ENCODE measurements at regions not wholly inside any gene's neighbourhood (a gene's known extent, or its start where the extent isn't known, plus 50 kb on each side); places are given as distances from the start of the nearest gene placed in this dataset.

GRCh38 chr9:92184041-92184564 lies 68.9 kb upstream of the SPTLC1 start:
- intact Hi-C loops (cut with micrococcal nuclease; ENCODE audit: unreplicated experiment) (no loop called here), in situ Hi-C loops (cut with HindIII; ENCODE audit: low pct_unique_long_range_greater_than_20kb, low sequenced_read_pairs) (no loop called here)
- Histone ChIP-seq H3K4me1 (ENCODE audit: control insufficient read depth, insufficient read depth, low read length) (no peaks in the 10 kb centered on the region), H3K36me3 (ENCODE audit: control insufficient read depth, insufficient read depth, low read length) (no peaks in the 10 kb centered on the region), H3K4me3 (ENCODE audit: low read depth in 2 of 2, low read length in 2 of 2) (no peak overlapping the region), H3K27ac (ENCODE audit: low read length) (no peak overlapping the region), H3K27me3 (ENCODE audit: control insufficient read depth, insufficient read depth, low read length) (no peaks in the 10 kb centered on the region), H3K9me3 (ENCODE audit: control insufficient read depth, insufficient read depth, low read depth, low read length) (no peaks in the 10 kb centered on the region)
- TF ChIP-seq POLR2AphosphoS5 (IDR thresholded peaks at IDR 0.05; ENCODE audit: low read depth, low read length) (no peak), TCF7L2 (IDR thresholded peaks at IDR 0.05; ENCODE audit: low read depth, low read length) (no peak), REST (IDR thresholded peaks at IDR 0.05; ENCODE audit: insufficient read depth in 1 of 2, low read depth in 2 of 2, low read length in 1 of 2) (no peak), SIN3A (IDR thresholded peaks at IDR 0.05; ENCODE audit: borderline replicate concordance, insufficient read depth, low read depth, low read length) (no peak), CTCF (IDR thresholded peaks at IDR 0.05) (no peak)
- CTCF ChIA-PET = no interaction called here
- POLR2A ChIA-PET = no interaction called here
- ATAC-seq (no peak), DNase-seq (ENCODE audit: low read depth, low spot score) (no peak)
- BruUV-seq (replicated peaks) = no TSS peak

GRCh38 chr9:92183449-92183848 lies 68.2 kb upstream of the SPTLC1 start:
- intact Hi-C loops (cut with micrococcal nuclease; ENCODE audit: unreplicated experiment) = no loop called here
- no TSS peak for BruUV-seq (replicated peaks)
- H3K4me1 ChIP-seq (ENCODE audit: control insufficient read depth, insufficient read depth, low read length) = no peaks in the 10 kb centered on the region
- H3K27me3 ChIP-seq (ENCODE audit: control insufficient read depth, insufficient read depth, low read length) = no peaks in the 10 kb centered on the region
- H3K36me3 ChIP-seq (ENCODE audit: control insufficient read depth, insufficient read depth, low read length) = no peaks in the 10 kb centered on the region
- H3K9me3 ChIP-seq (ENCODE audit: control insufficient read depth, insufficient read depth, low read depth, low read length) = no peaks in the 10 kb centered on the region
- DNase-seq (ENCODE audit: low read depth, low spot score) (no peak), ATAC-seq (no peak)
- no peak overlapping the region for H3K27ac ChIP-seq (ENCODE audit: low read length)
- in situ Hi-C loops (cut with HindIII; ENCODE audit: low pct_unique_long_range_greater_than_20kb, low sequenced_read_pairs) = no loop called here
- TF ChIP-seq TCF7L2 (IDR thresholded peaks at IDR 0.05; ENCODE audit: low read depth, low read length) = no peak
- CTCF ChIA-PET = no interaction called here
- POLR2A ChIA-PET = no interaction called here
- H3K4me3 ChIP-seq (ENCODE audit: low read depth in 2 of 2, low read length in 2 of 2) = no peak overlapping the region

- Histone ChIP-seq H3K36me3 (ENCODE audit: control insufficient read depth, insufficient read depth, low read length) (no peaks in the 10 kb centered on the region), H3K27me3 (ENCODE audit: control insufficient read depth, insufficient read depth, low read length) (no peaks in the 10 kb centered on the region), H3K9me3 (ENCODE audit: control insufficient read depth, insufficient read depth, low read depth, low read length) (no peaks in the 10 kb centered on the region), H3K4me3 (ENCODE audit: low read depth in 2 of 2, low read length in 2 of 2) (no peak overlapping the region), H3K27ac (ENCODE audit: low read length) (no peak overlapping the region), H3K4me1 (ENCODE audit: control insufficient read depth, insufficient read depth, low read length) (no peaks in the 10 kb centered on the region)
- BruUV-seq (replicated peaks) = no TSS peak
- ChIA-PET CTCF (no interaction called here), POLR2A (no interaction called here)
- in situ Hi-C loops (cut with HindIII; ENCODE audit: low pct_unique_long_range_greater_than_20kb, low sequenced_read_pairs) = no loop called here
- DNase-seq (ENCODE audit: low read depth, low spot score) (no peak), ATAC-seq (no peak)
- TF ChIP-seq POLR2AphosphoS5 (IDR thresholded peaks at IDR 0.05; ENCODE audit: low read depth, low read length) = no peak
- TF ChIP-seq TCF7L2 (IDR thresholded peaks at IDR 0.05; ENCODE audit: low read depth, low read length) = no peak
- no peak for TF ChIP-seq SIN3A (IDR thresholded peaks at IDR 0.05; ENCODE audit: borderline replicate concordance, insufficient read depth, low read depth, low read length)
- no peak for TF ChIP-seq REST (IDR thresholded peaks at IDR 0.05; ENCODE audit: insufficient read depth in 1 of 2, low read depth in 2 of 2, low read length in 1 of 2)
- no peak for TF ChIP-seq CTCF (IDR thresholded peaks at IDR 0.05)
- intact Hi-C loops (cut with micrococcal nuclease; ENCODE audit: unreplicated experiment) = no loop called here
These were observed 66.1 kb upstream of the SPTLC1 start for GRCh38 chr9:92181296-92181695.
